Kidney (tissue), 10 donors: ENCODE measurements at regions not wholly inside any gene's neighbourhood (a gene's known extent, or its start where the extent isn't known, plus 50 kb on each side); places are given as distances from the start of the nearest gene placed in this dataset.
"Not testable (repeated sequence)": the region's sequence is repeated elsewhere in the genome, so short reads cannot be mapped to it uniquely, and the experiment has no call there.

Experiments used
- DNase-seq, 5 donors: peaks; one replicate each; pipeline ENCODE4 v3.0.0-alpha.2; 2013 to 2020
- FAIRE-seq: peaks from 2 replicates; lab custom pipeline; 2012; peaks lifted over from hg19 to GRCh38; lab: Jason Lieb, UNC
- H3K27ac ChIP-seq, 2 donors: one replicate each; pipeline ENCODE4 v1.7.0; 2013; ENCODE audit warnings: low read depth in 2 of 2, low read length in 2 of 2, inconsistent platforms in 1 of 2
- H3K27me3 ChIP-seq: one replicate; pipeline ENCODE4 v1.7.1; 2013; ENCODE audit warnings: low read length, inconsistent platforms; ENCODE audit not compliant: control insufficient read depth, insufficient read depth
- H3K36me3 ChIP-seq, 3 donors: one replicate each; pipeline versions ENCODE4 v1.7.0 to v1.7.1; 2013; ENCODE audit warnings: low read length in 3 of 3, control low read depth in 1 of 3, inconsistent platforms in 1 of 3; ENCODE audit not compliant: insufficient read depth in 3 of 3, control insufficient read depth in 2 of 3
- H3K4me1 ChIP-seq, 3 donors: one replicate each; pipeline versions ENCODE4 v1.7.0 to v1.7.1; 2013; ENCODE audit warnings: low read length in 3 of 3, inconsistent platforms in 1 of 3, low read depth in 1 of 3; ENCODE audit not compliant: control insufficient read depth in 2 of 3, insufficient read depth in 2 of 3
- H3K4me3 ChIP-seq, 3 donors: one replicate each; pipeline versions ENCODE4 v1.7.0 to v1.8.1; 2013; ENCODE audit warnings: low read length in 3 of 3, control low read depth in 1 of 3, inconsistent platforms in 1 of 3
- H3K9ac ChIP-seq, 3 donors: one replicate each; pipeline versions ENCODE4 v1.7.0 to v1.7.1; 2013; ENCODE audit warnings: low read length in 3 of 3, control low read depth in 1 of 3, inconsistent platforms in 1 of 3
- H3K9me3 ChIP-seq, 3 donors: one replicate each; pipeline versions ENCODE4 v1.7.0 to v1.7.1; 2013; ENCODE audit warnings: low read length in 3 of 3, control low read depth in 1 of 3, inconsistent platforms in 1 of 3; ENCODE audit not compliant: control insufficient read depth in 2 of 3, insufficient read depth in 1 of 3
- intact Hi-C: fragments of 100-400 bp; cut with DNase I; formaldehyde crosslinking; loops from one replicate; pipeline ENCODE4 v1.11.1; 2022
- donor health status: control.
- donor health status: control.
- donor health status: DM: yes; HTN: yes; CAD: no.
- donor health status: Normal renal cell carcinoma (clear cell type).

DNA sequence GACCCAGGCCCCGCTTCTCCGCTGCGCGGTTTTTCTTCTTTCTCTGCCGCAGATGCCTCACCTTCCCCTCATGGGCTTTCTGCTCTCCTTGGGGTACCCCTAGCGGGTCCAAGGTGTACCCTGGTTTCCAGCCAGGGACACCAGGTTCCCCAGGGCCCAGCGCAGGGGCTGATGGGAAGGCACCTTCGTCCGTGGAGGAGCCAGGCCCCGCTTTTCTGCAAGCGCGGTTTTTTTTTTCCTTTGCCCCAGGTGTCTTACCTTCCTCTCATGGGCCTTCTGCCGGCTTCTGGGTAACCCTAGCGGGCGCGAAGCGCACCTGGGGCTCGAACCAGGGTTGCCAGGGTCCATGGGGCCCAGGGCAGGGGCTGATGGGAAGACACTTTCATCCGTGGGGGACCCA, 165.9 kb upstream of the ZNG1F start:
- DNase-seq: peak in 2 of 5 donors; percentile 24 to 37
- H3K4me1 ChIP-seq, H3K27ac ChIP-seq, H3K9me3 ChIP-seq, H3K4me3 ChIP-seq, FAIRE-seq, H3K27me3 ChIP-seq, intact Hi-C loops, H3K9ac ChIP-seq, H3K36me3 ChIP-seq: not testable (repeated sequence)

DNA sequence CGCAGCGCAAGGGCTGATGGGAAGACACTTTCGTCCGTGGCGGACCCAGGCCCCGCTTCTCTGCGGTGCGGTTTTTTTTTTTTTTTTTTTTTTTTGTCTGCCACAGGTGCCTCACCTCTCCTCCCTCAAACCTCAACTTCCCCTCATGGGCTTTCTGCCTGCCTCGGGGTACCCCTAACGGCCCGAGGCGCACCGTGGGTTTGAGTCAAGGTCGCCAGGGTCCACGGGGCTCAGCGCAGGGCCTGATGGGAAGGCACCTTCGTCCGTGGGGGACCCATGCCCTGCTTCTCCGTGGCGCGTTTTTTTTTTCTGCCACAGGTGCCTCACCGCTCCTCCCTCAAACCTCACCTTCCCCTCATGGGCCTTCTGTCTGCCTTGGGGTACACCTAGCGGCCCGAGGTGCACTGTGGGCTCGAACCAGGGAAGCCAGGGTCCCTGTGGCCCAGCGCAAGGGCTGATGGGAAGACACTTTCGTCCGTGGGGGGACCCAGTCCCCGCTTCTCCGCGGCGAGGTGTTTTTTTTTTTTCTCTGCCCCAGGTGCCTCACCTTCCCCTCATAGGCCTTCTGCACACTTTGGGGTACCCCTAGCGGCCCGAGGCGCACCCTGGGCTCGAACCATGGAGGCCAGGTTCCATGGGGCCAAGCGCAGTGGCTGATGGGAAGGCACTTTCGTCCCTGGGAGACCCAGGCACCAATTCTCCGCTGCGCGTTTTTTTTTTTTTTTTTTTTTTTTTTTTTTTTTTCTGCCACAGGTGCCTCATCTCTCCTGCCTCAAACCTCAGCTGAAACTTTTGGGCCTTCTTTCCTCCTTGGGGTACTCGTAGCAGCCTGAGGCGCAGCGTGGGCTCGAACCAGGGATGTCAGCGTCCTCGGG, 165.2 kb upstream of the ZNG1F start:
- H3K9ac ChIP-seq, H3K4me1 ChIP-seq, H3K27ac ChIP-seq, H3K27me3 ChIP-seq, H3K9me3 ChIP-seq, intact Hi-C loops, FAIRE-seq, H3K36me3 ChIP-seq, H3K4me3 ChIP-seq: not testable (repeated sequence)
- peak in 3 of 5 donors; percentile 4 to 53 (median 41) for DNase-seq

DNA sequence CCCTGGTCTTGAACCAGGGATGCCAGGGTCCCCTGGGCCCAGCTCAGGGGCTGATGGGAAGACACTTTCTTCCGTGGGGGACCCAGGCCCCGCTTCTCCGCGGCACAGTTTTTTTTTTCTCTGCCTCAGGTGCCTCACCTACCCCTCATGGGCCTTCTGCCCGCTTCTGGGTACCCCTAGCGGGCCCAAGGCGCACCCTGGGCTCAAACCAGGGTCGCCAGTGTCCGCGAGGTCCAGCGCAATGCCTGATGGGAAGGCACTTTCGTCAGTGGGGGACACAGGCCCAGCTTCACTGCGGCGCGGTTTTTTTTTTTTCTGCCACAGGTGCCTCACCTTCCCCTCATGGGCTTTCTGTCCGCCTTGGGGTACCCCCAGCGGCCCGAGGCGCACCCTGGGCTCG, 163.9 kb upstream of the ZNG1F start:
- H3K4me1 ChIP-seq, H3K9ac ChIP-seq, FAIRE-seq, H3K36me3 ChIP-seq, H3K27me3 ChIP-seq, intact Hi-C loops, H3K4me3 ChIP-seq, H3K9me3 ChIP-seq, H3K27ac ChIP-seq: not testable (repeated sequence)
- peak in 2 of 5 donors; percentile 18 to 42 for DNase-seq

DNA sequence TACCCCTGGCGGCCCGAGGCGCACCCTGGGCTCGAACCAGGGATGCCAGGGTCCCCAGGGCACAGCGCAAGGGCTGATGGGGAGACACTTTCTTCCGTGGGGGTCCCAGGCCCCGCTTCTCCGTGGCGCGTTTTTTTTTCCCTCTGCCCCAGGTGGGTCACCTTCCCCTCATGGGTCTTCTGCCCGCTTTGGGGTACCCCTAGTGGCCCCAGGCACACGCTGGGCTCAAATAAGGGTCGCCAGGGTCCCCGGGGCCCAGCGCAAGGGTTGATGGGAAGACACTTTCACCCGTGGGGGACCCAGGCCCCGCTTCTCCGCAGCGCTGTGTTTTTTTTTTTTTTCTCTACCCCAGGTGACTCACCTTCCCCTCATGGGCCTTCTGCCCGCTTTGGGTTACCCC, 163.3 kb upstream of the ZNG1F start:
- H3K27ac ChIP-seq, intact Hi-C loops, FAIRE-seq, H3K27me3 ChIP-seq, H3K4me1 ChIP-seq, H3K9ac ChIP-seq, H3K9me3 ChIP-seq, H3K4me3 ChIP-seq, H3K36me3 ChIP-seq: not testable (repeated sequence)
- peak in 1 of 5 donors; percentile 14 for DNase-seq

DNA sequence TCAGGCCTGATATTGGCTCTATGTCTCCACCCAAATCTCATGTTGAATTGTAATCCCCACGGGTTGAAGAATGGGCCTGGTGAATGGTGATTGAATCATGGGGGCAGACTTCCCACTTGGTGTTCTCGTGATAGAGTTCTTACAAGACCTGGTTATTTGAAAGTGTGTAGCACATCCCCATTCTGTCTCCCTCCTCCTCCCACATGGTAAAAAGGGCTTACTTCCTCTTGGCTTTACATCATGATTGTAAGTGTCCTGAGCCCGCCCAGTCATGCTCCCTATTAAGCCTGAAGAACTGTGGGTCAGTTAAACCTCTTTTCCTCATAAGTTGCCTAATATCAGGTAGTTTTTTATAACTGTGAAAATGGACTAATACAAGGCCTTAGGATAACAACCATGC, 158.8 kb upstream of the ZNG1F start:
- intact Hi-C loops, H3K4me1 ChIP-seq, H3K4me3 ChIP-seq, H3K36me3 ChIP-seq, DNase-seq, FAIRE-seq, H3K9ac ChIP-seq, H3K9me3 ChIP-seq, H3K27me3 ChIP-seq, H3K27ac ChIP-seq: not testable (repeated sequence)

DNA sequence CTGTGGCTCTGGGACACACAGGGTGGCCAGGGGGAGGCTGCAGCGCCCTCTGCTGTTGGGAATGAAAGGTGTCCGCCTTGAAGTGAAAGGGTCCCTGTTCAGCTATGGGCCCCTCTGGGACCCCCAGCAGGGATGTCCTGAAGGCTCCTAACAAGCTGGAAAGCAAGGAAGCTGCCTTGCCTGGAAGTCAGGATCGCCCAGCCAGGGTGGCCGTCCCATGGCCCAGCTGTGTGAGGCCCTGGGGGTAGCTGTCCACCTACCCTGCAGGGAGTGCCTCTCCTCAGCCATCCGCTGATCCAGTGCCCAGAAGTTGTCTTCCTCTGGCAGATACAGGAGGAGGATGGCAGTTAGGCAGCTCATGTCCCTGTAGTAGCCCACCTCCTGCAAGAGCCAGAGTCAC, 143.4 kb upstream of the ZNG1F start:
- intact Hi-C loops, H3K9ac ChIP-seq, H3K27me3 ChIP-seq, H3K4me3 ChIP-seq, FAIRE-seq, H3K27ac ChIP-seq, DNase-seq, H3K9me3 ChIP-seq, H3K4me1 ChIP-seq, H3K36me3 ChIP-seq: not testable (repeated sequence)

DNA sequence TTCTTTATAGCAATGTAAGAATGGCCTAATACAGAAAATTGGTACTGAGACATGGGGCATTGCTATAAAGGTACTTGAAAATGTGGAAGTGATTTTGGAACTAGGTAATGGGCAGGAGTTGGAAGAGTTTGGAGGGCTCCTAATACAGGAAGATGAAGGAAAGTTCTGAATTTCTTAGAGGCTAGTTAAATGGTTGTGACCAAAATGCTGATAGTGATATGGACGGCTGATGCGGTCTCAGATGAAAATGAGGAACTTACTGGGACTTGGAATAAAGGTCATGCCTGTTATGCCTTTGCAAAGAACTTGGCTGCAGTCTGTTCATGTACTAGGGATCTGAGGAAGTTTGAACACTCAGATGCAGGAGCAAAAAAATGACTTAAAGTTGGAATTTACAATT, 132.2 kb upstream of the ZNG1F start:
- H3K27me3 ChIP-seq, H3K9me3 ChIP-seq, H3K9ac ChIP-seq, H3K36me3 ChIP-seq, DNase-seq, intact Hi-C loops, FAIRE-seq, H3K4me1 ChIP-seq, H3K27ac ChIP-seq, H3K4me3 ChIP-seq: not testable (repeated sequence)

DNA sequence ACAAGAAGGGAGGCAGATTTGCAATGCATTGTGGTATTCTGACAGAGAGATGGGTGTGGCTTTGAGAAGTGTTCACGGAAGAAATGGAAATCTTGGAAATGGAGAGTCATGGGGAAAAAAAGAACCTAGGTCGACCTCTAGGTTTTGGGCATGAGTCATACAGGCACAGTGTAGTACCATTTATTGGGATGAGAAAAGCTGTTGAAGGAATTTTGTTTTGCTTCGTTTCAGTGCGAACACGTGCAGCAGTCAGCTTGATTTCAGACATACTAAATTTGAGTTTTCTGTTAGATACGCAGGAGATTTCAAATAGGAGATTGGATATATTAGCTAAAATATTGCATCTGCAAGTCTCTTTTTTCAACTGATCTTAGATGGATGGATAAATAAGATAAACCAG, 119.8 kb upstream of the ZNG1F start:
- H3K4me1 ChIP-seq, intact Hi-C loops, H3K27ac ChIP-seq, H3K4me3 ChIP-seq, FAIRE-seq, H3K9ac ChIP-seq, H3K27me3 ChIP-seq, DNase-seq, H3K36me3 ChIP-seq, H3K9me3 ChIP-seq: not testable (repeated sequence)
